ENCODE measurements at regions not wholly inside any gene's neighbourhood (a gene's known extent, or its start where the extent isn't known, plus 50 kb on each side); places are given as distances from the start of the nearest gene placed in this dataset.

GRCh38 chr4:57777876-57778275, 667.7 kb upstream of the IGFBP7 start:
- H3K36me3 ChIP-seq (ENCODE audit: insufficient read depth, low read length) = no peaks in the 10 kb centered on the region
- no peaks in the 10 kb centered on the region for H3K9me3 ChIP-seq (ENCODE audit: low read length)
- H4K20me1 ChIP-seq (ENCODE audit: insufficient read depth) = no peaks in the 10 kb centered on the region
- H3K4me2 ChIP-seq (ENCODE audit: low read length) = no peak overlapping the region
- TF ChIP-seq EZH2 (IDR thresholded peaks at IDR 0.05; ENCODE audit: borderline replicate concordance, insufficient read depth, low read length, poor library complexity, severe bottlenecking) (no peak), EP300 (conservative IDR thresholded peaks at IDR 0.05; ENCODE audit: poor library complexity, severe bottlenecking) (no peak), SMC3 (conservative IDR thresholded peaks at IDR 0.05; ENCODE audit: poor library complexity) (no peak), POLR2AphosphoS5 (IDR thresholded peaks at IDR 0.05) (no peak), REST (IDR thresholded peaks at IDR 0.05; ENCODE audit: borderline replicate concordance) (no peak), TAF1 (IDR thresholded peaks at IDR 0.05; ENCODE audit: low read depth) (no peak), MXI1 (conservative IDR thresholded peaks at IDR 0.05; ENCODE audit: poor library complexity, severe bottlenecking) (no peak), RAD21 (conservative IDR thresholded peaks at IDR 0.05) (no peak), CTCF (IDR thresholded peaks at IDR 0.05; ENCODE audit: poor library complexity, severe bottlenecking) (no peak)
- no peaks in the 10 kb centered on the region for H3K27me3 ChIP-seq (ENCODE audit: insufficient read depth, low read depth, low read length)
- H3K79me2 ChIP-seq (replicated peaks; ENCODE audit: insufficient read depth, low read length) = no peaks in the 10 kb centered on the region
- no peak overlapping the region for H3K4me3 ChIP-seq (ENCODE audit: low read length)
- H3K27ac ChIP-seq (ENCODE audit: low read length) = no peak overlapping the region
- H3F3A ChIP-seq (ENCODE audit: insufficient read depth, low read length, poor library complexity, severe bottlenecking) = no peaks in the 10 kb centered on the region
- no peak overlapping the region for H3K9ac ChIP-seq (ENCODE audit: low read length)
- no peak overlapping the region for H2AFZ ChIP-seq (ENCODE audit: low read depth, low read length)
- H3K9me2 ChIP-seq (ENCODE audit: insufficient read depth, low read length) = no peaks in the 10 kb centered on the region

GRCh38 chr4:57774681-57775080, 664.5 kb upstream of the IGFBP7 start:
- H3K9me2 ChIP-seq (ENCODE audit: insufficient read depth, low read length) = no peaks in the 10 kb centered on the region
- H3K4me3 ChIP-seq (ENCODE audit: low read length) = no peak overlapping the region
- no peaks in the 10 kb centered on the region for H3F3A ChIP-seq (ENCODE audit: insufficient read depth, low read length, poor library complexity, severe bottlenecking)
- H3K79me2 ChIP-seq (replicated peaks; ENCODE audit: insufficient read depth, low read length) = no peaks in the 10 kb centered on the region
- H3K9ac ChIP-seq (ENCODE audit: low read length) = no peak overlapping the region
- H4K20me1 ChIP-seq (ENCODE audit: insufficient read depth) = no peaks in the 10 kb centered on the region
- no peaks in the 10 kb centered on the region for H3K36me3 ChIP-seq (ENCODE audit: insufficient read depth, low read length)
- no peaks in the 10 kb centered on the region for H3K9me3 ChIP-seq (ENCODE audit: low read length)
- H3K27me3 ChIP-seq (ENCODE audit: insufficient read depth, low read depth, low read length) = no peaks in the 10 kb centered on the region
- H2AFZ ChIP-seq (ENCODE audit: low read depth, low read length) = no peak overlapping the region
- no peak overlapping the region for H3K27ac ChIP-seq (ENCODE audit: low read length)
- TF ChIP-seq MXI1 (conservative IDR thresholded peaks at IDR 0.05; ENCODE audit: poor library complexity, severe bottlenecking) (no peak), RAD21 (conservative IDR thresholded peaks at IDR 0.05) (no peak), POLR2AphosphoS5 (IDR thresholded peaks at IDR 0.05) (no peak), REST (IDR thresholded peaks at IDR 0.05; ENCODE audit: borderline replicate concordance) (no peak), EZH2 (IDR thresholded peaks at IDR 0.05; ENCODE audit: borderline replicate concordance, insufficient read depth, low read length, poor library complexity, severe bottlenecking) (no peak), CTCF (IDR thresholded peaks at IDR 0.05; ENCODE audit: poor library complexity, severe bottlenecking) (no peak), TAF1 (IDR thresholded peaks at IDR 0.05; ENCODE audit: low read depth) (no peak), EP300 (conservative IDR thresholded peaks at IDR 0.05; ENCODE audit: poor library complexity, severe bottlenecking) (no peak)
- no peak overlapping the region for H3K4me2 ChIP-seq (ENCODE audit: low read length)
